ENCODE measurements at regions not wholly inside any gene's neighbourhood (a gene's known extent, or its start where the extent isn't known, plus 50 kb on each side); places are given as distances from the start of the nearest gene placed in this dataset.

DNA sequence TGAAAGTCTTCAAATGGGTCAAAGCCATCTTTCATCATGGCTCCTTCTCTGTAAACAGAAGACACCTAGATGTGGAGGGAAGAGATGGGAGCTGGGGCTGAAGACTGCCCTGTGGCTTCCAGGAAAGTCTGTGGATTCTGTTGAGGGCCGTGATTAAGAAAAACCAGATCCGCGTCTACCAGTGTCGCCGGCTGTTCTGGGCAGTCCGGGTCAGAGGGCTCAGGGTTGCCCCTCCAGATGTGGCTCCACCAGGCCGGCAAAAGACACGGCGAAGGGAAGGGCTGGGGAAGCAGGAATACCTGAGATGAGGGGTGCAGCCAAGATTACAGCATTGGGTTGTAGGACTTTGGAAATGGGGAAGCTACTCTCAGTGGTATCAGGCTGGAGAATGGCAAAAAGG lies 162.6 kb downstream of the RHOU start:
- H3K27me3 ChIP-seq (replicated peaks; ENCODE audit: insufficient read depth, low read length): no peaks in the 10 kb centered on the region
- no peak for TF ChIP-seq EZH2 (optimal IDR thresholded peaks at IDR 0.05; ENCODE audit: low read depth, low read length)
- TF ChIP-seq, protein P1, sequence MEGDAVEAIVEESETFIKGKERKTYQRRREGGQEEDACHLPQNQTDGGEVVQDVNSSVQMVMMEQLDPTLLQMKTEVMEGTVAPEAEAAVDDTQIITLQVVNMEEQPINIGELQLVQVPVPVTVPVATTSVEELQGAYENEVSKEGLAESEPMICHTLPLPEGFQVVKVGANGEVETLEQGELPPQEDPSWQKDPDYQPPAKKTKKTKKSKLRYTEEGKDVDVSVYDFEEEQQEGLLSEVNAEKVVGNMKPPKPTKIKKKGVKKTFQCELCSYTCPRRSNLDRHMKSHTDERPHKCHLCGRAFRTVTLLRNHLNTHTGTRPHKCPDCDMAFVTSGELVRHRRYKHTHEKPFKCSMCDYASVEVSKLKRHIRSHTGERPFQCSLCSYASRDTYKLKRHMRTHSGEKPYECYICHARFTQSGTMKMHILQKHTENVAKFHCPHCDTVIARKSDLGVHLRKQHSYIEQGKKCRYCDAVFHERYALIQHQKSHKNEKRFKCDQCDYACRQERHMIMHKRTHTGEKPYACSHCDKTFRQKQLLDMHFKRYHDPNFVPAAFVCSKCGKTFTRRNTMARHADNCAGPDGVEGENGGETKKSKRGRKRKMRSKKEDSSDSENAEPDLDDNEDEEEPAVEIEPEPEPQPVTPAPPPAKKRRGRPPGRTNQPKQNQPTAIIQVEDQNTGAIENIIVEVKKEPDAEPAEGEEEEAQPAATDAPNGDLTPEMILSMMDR (IDR thresholded peaks at IDR 0.05; ENCODE audit: low read length): no peak
- TF ChIP-seq EZH2phosphoT487 (IDR thresholded peaks at IDR 0.05; ENCODE audit: low read length): no peak

DNA sequence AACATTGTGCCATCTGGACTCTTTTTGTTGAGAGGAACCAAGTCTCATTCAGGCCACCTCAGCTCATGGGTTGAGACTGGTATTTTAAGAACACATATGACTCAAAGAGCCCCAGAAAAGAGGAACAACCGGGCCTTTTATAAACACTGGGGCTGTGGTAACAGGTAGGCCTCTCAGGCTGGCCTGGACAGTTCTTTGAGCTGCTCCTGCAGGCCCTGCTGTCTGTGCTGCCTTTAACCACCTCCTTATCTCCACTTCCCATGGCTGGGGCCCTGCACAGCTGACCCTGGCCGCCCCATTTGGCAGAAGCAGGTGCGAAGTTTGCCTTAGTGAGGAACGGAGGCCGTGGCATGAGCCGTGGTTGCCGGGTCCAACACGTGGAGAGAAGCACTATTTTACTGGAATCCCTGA lies 163.3 kb downstream of the RHOU start:
- no peak overlapping the region for H3K9ac ChIP-seq (ENCODE audit: low read length)
- no peaks in the 10 kb centered on the region for H3K9me2 ChIP-seq (replicated peaks; ENCODE audit: insufficient read depth, low read length)
- no peak overlapping the region for H3K4me3 ChIP-seq (ENCODE audit: low read length)
- H3K27ac ChIP-seq (ENCODE audit: low read length): no peak overlapping the region
- no peaks in the 10 kb centered on the region for H4K20me1 ChIP-seq (ENCODE audit: insufficient read depth, low read length)
- H3K9me3 ChIP-seq (replicated peaks; ENCODE audit: insufficient read depth, low read length): no peaks in the 10 kb centered on the region
- H3K4me1 ChIP-seq (ENCODE audit: low read length): no peaks in the 10 kb centered on the region
- TF ChIP-seq EZH2phosphoT487 (IDR thresholded peaks at IDR 0.05; ENCODE audit: low read length): no peak
- no peak for TF ChIP-seq EZH2 (optimal IDR thresholded peaks at IDR 0.05; ENCODE audit: low read depth, low read length)
- TF ChIP-seq, protein P1 (IDR thresholded peaks at IDR 0.05; ENCODE audit: low read length): no peak
- H3K27me3 ChIP-seq (replicated peaks; ENCODE audit: insufficient read depth, low read length): no peaks in the 10 kb centered on the region
- H3F3A ChIP-seq (ENCODE audit: insufficient read depth, low read length): no peaks in the 10 kb centered on the region
- H3K79me2 ChIP-seq (ENCODE audit: low read length): no peaks in the 10 kb centered on the region
- H3K36me3 ChIP-seq (replicated peaks; ENCODE audit: insufficient read depth, low read length): no peaks in the 10 kb centered on the region
- H3K4me2 ChIP-seq (ENCODE audit: low read depth, low read length): no peak overlapping the region
- DNase-seq: no peak
- H2AFZ ChIP-seq (ENCODE audit: low read length): no peak overlapping the region

More for the DNA sequence above, 162.6 kb downstream of the RHOU start:
- Histone ChIP-seq H3K27ac (ENCODE audit: low read length) (no peak overlapping the region), H3K4me3 (ENCODE audit: low read length) (no peak overlapping the region), H3K4me2 (ENCODE audit: low read depth, low read length) (no peak overlapping the region), H2AFZ (ENCODE audit: low read length) (no peak overlapping the region), H3K4me1 (ENCODE audit: low read length) (no peaks in the 10 kb centered on the region), H3F3A (ENCODE audit: insufficient read depth, low read length) (no peaks in the 10 kb centered on the region), H3K9ac (ENCODE audit: low read length) (no peak overlapping the region), H3K36me3 (replicated peaks; ENCODE audit: insufficient read depth, low read length) (no peaks in the 10 kb centered on the region), H3K9me2 (replicated peaks; ENCODE audit: insufficient read depth, low read length) (no peaks in the 10 kb centered on the region), H4K20me1 (ENCODE audit: insufficient read depth, low read length) (no peaks in the 10 kb centered on the region), H3K9me3 (replicated peaks; ENCODE audit: insufficient read depth, low read length) (no peaks in the 10 kb centered on the region), H3K79me2 (ENCODE audit: low read length) (no peaks in the 10 kb centered on the region)
- no peak for DNase-seq

DNA sequence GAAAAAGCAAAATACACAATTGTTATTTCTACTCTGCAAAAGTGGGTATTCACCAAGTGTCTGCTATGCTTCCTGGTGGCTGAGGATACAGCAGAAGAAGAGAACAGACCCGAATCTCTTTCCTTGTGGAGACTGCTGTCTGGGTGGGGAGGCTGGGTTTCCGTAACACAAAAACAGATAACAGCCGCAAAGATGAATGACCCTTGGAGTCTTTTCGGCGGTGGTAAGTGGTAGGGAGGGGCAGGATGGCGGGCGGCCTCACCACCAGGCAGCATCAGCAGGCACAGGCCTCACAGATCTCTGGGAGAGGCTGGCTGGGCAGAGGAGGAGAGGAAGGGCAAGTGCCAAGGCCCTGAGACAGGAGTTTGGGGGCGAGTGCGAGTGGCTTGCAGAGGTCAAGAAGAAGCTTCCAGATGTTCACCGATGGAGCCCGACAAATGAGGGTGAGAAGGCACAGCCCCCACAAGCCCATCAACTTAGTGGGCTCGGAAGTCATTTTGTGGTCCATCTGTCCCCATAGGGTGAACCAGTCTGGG lies 164.2 kb downstream of the RHOU start:
- H3K4me1 ChIP-seq (ENCODE audit: low read length): no peaks in the 10 kb centered on the region
- no peak overlapping the region for H3K9ac ChIP-seq (ENCODE audit: low read length)
- H3K79me2 ChIP-seq (ENCODE audit: low read length): no peaks in the 10 kb centered on the region
- H3F3A ChIP-seq (ENCODE audit: insufficient read depth, low read length): no peaks in the 10 kb centered on the region
- no peak overlapping the region for H3K4me2 ChIP-seq (ENCODE audit: low read depth, low read length)
- H3K27me3 ChIP-seq (replicated peaks; ENCODE audit: insufficient read depth, low read length): no peaks in the 10 kb centered on the region
- H3K27ac ChIP-seq (ENCODE audit: low read length): no peak overlapping the region
- H3K9me3 ChIP-seq (replicated peaks; ENCODE audit: insufficient read depth, low read length): no peaks in the 10 kb centered on the region
- no peaks in the 10 kb centered on the region for H3K9me2 ChIP-seq (replicated peaks; ENCODE audit: insufficient read depth, low read length)
- H3K36me3 ChIP-seq (replicated peaks; ENCODE audit: insufficient read depth, low read length): no peaks in the 10 kb centered on the region
- H3K4me3 ChIP-seq (ENCODE audit: low read length): no peak overlapping the region
- no peak overlapping the region for H2AFZ ChIP-seq (ENCODE audit: low read length)
- TF ChIP-seq EZH2phosphoT487 (IDR thresholded peaks at IDR 0.05; ENCODE audit: low read length): no peak
- TF ChIP-seq, protein P1 (IDR thresholded peaks at IDR 0.05; ENCODE audit: low read length): no peak
- no peak for TF ChIP-seq EZH2 (optimal IDR thresholded peaks at IDR 0.05; ENCODE audit: low read depth, low read length)
- no peak for DNase-seq
- no peaks in the 10 kb centered on the region for H4K20me1 ChIP-seq (ENCODE audit: insufficient read depth, low read length)
